ENCODE measurements at regions not wholly inside any gene's neighbourhood (a gene's known extent, or its start where the extent isn't known, plus 50 kb on each side); places are given as distances from the start of the nearest gene placed in this dataset.

- TF ChIP-seq CTCF (IDR thresholded peaks at IDR 0.05) = no peak
These were observed 274.4 kb downstream of the IDS start for GRCh38 chrX:149230689-149231088.

DNA sequence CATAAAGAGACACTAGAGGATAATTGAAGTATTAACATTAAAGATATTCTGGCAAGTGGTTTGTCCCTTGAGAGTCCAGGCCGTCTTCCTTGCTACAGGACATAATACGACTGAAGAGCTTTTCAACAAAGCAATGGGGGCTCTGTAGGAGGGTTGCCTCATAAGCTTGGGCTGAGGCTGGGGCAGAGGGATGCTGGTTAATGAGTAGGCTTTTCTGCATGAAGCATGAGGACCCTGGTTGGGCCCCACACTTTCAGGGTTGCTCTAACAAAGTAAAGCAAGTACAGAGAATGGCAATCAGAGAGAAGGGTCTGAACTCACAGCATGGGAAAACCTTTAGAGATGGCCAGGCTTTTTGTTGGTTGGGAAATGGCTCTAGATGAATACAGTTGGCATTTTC is 281.3 kb downstream of the IDS start:
- TF ChIP-seq CTCF (IDR thresholded peaks at IDR 0.05) = no peak

- TF ChIP-seq CTCF (IDR thresholded peaks at IDR 0.05) = no peak
These were observed 283.1 kb downstream of the IDS start for GRCh38 chrX:149222040-149222439.

DNA sequence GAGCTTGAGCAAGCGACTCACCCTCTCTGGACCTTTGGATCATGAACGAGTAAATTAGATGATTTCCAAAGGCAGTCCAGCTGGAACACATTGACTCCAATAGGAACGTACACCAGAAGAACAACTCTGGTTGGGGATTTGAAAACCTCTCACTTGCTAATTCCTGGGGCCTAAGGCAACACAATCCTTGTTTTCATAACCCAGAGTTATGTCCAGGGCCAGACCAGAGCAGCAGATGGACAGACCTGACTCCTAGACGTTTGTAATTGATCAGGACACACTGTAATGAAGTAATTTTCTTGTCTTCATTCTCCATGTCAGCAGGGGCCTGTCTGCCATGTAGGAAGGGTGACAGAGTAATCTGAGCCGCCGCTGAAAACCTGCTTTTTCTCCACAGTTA is 283.9 kb downstream of the IDS start:
- TF ChIP-seq CTCF (IDR thresholded peaks at IDR 0.05) = no peak

DNA sequence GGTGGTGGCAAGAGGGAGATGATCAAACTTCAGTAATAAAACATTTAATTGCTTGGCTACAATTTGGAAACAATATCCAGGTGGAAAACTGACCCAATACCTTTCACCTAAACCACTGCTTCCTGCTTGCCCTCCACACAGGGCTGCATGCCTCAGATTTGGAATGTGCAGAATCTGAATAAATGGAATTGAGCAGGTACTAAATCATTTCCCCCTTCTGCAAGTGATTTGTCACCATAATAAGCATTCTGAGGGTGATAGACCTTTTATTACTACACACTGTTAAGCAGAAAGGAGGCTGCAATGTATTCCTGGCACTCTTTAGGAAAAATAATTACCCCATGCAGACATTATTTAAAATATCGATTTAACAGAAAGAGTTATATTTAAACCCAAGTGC is 291.8 kb downstream of the IDS start:
- no peak for TF ChIP-seq CTCF (IDR thresholded peaks at IDR 0.05)

DNA sequence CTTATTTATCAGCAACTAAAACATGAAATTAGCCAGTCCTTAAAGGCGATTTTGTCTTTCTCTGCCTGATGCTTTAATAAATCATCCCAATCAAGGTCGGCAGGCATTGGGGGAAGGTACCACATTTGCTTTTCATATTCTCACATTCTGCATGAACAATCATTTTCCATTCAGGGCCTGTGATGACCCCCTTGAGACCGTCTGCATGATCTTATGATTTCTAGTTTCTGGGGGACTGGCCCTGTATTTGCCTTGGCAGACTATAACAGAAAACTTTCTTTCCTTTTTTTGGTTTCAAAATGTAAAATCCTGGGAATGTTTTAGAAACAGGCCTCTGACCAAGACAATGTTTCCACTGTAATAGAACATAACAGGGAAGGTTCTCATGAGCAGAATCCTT is 296.8 kb downstream of the IDS start:
- no peak for TF ChIP-seq CTCF (IDR thresholded peaks at IDR 0.05)

GRCh38 chrX:149207518-149207917 is 297.6 kb downstream of the IDS start:
- TF ChIP-seq CTCF (IDR thresholded peaks at IDR 0.05) = no peak

DNA sequence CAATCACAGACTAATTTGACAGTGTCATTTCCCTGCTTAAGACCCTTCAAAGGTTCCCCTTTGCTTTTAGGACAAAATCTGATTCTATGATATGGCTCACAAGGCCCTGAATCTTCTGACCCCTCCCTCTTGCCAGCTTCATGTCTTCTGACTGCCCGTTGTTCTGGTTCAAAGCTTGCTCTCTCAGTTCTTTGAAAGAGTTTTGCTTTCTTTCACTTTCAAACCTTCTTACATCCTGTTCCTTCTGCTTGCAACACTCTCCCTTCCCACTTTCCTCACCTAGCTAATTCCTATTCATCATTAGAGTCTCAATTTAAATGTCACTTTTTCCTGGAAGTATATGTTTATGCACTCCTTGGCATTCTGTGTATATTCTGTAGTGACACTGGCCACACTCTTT is 299.2 kb downstream of the IDS start:
- TF ChIP-seq CTCF (IDR thresholded peaks at IDR 0.05) = no peak
